ENCODE measurements at regions not wholly inside any gene's neighbourhood (a gene's known extent, or its start where the extent isn't known, plus 50 kb on each side); places are given as distances from the start of the nearest gene placed in this dataset.
"Not testable (repeated sequence)": the region's sequence is repeated elsewhere in the genome, so short reads cannot be mapped to it uniquely, and the experiment has no call there.

DNA sequence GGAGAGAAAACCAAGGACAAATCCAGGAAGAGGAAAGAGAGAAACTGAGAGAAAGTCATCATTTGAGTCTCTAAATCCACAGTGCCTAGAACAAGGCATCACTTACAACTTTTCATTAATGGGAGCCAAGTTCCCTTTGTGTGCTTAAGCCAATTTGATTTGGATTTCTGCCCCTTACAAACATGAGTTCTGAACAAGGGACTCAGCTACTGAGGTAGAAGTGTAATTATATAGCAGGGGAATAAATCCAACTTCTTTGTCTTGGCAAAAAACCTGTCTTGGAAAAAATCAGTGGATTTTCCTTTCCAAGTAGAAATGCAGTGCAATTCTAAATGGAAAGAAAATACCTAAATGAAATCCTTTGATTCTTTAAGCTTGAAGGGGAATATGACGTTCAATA, 307.2 kb upstream of the CNTN3 start:
- DNase-seq: peak; percentile 46

DNA sequence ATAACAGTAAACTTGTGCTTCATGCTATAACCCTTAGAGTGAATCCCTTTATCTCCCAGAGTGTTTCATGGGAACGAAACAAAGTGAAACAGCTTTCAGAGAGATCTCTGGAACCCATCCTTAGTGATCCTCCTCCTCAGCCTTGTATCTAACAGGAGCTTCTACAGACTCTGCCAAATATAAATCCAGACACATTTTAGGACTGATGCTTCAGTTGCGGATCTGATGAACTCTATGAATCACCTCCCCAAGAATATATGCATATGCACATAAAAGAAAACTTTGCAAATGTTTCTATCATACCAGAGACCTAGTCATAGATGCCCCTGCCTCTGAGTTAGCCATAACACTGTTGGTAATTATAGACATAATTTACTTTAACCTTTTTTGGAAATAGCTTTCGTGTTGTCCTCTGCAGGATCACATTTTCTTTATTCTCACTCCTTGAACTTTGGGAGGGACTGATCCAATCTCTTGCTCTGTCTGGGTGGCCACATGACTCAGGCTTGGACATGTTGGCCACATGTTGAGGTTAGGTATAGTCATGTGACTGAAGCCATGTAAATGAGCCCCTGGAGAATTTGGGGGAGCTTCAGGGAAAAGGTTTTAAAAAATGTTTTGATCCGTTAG, 306.4 kb upstream of the CNTN3 start:
- DNase-seq: no peak

DNA sequence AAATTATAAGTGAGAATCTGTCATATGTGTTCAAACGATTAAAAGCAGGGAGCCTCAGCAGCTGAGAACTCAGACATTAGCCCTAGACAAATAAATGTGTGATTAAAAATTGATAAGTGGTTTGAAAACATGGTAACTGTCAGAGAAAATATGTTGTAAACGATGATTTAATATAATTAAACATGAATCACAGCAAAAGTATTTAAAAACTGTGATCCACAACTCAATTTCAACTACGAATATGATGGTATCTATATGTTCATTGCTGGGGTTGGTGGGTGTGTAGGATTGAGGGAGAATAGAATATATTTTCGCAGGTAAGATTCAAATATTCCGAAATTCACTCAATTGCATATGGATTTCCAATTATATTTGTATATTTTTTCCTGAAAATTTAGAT, 302.2 kb upstream of the CNTN3 start:
- no peak for DNase-seq

DNA sequence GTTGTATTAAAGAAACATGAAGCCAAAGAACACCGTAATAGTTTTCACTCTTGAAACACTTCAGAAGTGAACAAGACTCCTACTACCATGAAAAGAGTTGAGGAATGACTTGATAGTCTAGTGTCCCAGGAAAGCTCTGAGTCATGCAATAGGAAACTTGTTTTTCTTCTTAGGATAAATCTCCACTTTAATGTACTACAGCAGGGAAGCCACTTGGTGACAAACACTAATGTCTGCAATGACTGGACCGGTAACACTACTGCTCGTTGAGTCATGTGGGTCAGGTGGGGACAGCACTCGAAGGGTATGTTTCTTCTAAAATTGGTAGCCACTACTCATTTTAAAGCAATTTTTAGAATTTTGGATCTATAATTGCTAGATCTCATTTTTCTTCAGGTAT, 291.7 kb upstream of the CNTN3 start:
- no peak for DNase-seq

DNA sequence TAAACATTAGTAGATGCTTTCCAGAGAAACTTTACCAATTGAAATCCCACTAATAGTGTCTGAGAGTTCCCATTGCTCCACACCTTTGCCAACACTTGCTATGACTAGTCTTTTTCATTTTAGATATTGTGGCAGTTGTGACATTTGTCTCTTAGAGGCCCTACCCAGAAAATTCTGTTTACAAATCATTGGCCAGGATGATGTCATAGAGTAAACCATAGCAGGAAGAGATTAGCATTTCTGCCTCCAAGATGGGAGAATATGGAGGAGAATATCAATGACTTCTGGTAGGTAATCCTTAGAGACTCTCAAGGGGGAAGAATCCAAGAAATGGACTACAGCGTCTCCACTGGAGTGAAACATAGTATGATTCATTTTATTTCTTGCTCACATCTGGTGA, 291.0 kb upstream of the CNTN3 start:
- DNase-seq: no peak

DNA sequence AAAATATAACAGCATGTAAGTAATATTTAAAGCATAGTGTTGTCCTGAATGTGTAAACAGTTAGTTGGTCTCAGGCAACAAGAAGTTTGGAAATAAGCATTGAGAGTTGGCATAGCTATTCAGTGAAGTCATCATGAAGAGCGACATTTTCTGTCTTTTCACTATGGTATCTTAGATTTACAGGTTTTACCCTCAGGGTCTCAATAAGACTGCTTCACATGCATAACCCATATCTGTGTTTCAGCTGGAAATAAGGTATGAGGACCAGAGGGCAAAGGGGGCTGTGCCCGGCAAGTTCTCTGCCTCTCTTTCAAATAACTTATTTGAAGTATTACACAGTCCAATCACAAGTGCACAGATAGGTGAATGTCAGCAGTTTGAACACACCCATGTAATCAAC, 290.2 kb upstream of the CNTN3 start:
- no peak for DNase-seq

DNA sequence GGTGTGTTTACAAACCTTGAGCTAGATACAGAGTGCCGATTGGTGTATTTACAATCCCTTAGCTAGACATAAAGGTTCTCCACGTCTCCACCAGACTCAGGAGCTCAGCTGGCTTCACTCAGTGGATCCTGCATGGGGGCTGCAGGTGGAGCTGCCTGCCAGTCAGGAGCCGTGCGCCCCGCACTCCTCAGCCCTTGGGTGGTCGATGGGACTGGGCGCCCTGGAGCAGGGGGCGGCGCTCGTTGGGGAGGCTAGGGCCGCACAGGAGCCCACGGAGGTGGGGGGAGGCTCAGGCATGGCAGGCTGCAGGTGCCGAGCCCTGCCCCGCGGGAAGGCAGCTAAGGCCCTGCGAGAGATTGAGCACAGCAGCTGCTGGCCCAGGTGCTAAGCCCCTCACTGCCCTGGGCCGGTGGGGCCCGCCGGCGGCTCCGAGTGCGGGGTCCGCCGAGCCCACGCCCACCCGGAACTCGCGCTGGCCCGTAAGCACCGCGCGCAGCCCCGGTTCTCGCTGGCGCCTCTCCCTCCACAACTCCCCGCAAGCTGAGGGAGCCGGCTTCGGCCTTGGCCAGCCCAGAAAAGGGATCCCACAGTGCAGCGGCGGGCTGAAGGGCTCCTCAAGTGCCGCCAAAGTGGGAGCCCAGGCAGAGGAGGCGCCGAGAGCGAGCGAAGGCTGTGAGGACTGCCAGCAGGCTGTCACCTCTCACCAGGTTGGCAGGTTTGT, 285.5 kb upstream of the CNTN3 start:
- not testable (repeated sequence) for DNase-seq

DNA sequence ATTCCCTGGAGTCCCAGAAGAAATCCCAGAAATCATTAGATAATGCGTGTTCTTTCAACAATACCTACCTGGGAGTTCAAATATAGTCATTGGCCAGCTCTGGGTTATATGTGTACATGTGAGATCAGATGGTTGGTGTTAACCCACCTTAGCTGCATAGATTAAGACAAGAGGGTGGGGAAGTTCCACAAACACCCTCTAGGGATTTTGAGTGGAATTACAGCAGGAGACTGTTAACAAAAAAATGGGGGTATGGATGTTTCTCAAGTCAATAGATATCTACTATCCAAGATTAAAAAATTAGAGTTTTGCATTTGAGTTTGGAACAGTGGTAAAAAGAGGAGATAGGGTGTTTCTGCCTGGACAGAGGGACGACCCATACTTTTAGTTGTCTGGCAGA, 282.5 kb upstream of the CNTN3 start:
- DNase-seq: no peak

DNA sequence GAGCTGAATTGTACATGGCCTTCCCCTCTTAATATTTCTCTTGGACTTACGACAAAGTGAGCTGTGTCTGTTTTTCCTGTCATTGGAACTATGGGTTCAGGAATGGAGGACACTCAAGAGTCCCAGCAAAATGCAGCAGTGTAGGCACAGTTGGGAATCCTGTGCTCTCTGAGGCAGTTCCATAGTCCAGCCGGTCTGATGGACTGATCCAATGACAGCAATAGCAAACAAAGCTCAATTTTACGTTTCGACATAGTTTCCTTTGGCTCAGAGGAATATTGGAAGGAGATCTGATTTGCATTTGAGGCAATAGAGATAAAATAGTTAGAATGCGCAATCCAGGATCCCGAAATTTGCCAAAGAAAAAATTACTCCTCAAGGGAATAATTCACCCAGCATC, 276.9 kb upstream of the CNTN3 start:
- no peak for DNase-seq

DNA sequence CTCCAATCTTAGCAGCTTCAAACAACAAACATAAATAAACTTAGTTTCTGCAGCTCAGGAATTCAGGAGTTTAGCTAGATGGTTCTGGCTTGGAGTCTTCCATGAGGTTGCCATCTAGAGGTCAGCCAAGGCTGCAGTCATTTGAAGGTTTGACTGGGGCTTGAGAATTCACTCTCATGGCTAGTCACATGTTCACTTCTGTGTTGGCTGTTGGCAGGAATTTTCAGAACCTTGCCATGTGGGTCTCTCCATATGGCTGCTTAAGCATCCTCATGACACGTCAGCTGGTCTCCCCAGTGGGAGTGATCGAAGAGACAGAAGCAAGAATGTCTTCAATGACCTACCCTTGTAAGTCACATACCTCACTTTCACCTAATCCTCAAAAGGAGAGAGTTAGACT, 269.2 kb upstream of the CNTN3 start:
- no peak for DNase-seq

DNA sequence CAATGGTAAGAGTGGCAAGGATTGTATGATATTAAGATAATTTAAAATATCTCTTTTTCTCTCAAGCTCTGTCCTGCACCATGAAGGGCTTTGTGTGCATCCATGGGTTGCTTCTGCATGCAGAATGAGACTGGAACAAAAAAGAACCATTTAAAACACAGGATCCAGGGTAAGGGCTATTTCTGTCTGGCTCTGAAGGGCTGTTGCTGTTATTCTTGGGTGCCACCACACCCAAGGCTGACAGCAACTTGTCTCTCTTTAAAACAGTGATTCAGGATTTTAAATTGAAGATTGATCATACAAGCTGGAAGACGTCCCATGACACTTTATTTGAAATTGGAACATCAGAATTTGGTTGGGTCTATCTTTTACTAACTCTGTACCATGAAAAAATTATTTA, 268.8 kb upstream of the CNTN3 start:
- no peak for DNase-seq

DNA sequence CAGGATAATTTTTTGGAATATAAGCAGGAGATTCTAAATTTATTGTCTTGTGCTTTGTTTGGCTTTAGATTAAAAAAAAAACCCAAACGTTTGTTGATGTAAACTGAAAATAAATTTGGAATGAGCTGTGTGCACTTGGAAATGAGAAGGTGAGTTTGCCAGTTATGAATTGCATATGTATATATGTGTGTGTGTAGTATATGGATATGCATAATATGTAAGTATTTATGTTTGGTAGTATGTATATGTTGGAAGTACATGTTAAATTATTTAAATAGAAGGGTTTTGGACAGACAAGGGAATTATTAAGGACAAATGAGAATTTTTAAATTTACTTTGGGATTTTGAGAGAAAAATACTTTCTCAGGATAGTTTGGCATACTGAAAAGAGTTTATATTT, 265.8 kb upstream of the CNTN3 start:
- DNase-seq: no peak

DNA sequence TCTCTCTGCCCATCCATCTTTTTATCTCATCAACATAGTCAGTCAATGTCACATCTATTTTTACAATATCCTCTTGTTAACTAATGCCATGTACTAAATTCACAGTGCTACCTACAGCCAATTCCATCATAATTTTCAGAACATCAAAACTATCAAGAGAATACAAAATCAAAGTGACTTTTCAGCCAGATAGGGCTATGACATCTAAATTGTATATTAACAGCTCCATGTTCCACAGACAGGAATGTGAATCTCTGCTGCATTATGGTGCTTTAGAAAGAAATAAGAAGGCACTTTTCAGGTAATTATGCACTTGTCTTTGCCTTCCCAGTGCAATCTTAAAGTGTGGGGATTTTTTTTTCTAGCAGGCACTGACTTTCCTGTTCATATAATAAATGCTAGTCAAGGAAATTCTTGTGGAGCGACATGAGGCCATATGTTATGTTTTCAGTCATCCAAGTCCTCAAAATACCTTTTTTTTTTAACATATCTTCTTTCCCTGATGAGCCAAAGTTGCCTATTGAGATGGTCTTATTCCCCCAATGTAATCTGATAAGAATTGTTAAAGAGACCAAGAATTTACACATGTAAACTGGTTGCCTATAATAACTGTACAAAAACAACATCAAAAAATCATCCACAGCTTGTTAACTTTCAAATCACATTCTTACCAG, 252.0 kb upstream of the CNTN3 start:
- no peak for DNase-seq

DNA sequence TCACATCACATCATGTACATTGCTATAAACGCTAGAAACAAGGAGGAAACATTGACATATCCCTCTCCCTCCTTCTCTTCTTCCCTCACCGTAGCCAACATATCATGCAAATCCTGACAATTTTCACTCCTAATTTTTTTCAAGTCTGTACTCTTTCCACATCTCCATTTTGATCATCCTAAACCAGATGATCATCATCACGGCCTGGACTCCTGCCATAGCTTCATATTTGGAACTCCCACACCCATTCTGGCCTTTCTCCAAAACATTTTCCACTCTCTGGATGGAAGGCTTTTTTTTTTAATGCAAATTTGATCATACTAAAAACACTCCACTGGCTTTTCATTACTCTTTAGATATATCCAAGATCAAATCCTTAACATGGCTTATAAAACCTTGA, 248.0 kb upstream of the CNTN3 start:
- peak; percentile 32 for DNase-seq

DNA sequence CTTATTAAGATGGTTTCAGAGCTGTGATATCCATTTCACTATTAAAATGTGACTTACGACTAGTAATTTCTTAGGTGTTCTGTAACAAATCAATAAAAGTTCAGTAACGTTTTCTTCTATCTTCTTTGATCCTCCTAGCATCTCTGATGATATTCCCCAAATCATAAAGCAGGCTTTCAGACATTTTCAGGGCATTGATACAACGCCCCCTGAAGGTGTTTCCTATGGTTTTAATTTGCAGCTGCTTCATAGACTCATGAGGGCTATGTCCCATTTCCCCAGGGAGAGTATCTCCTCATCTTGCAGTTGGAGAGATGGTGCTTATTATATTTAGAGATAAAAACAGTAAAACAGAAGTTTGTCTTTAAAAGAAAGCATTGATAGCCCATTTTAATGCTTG, 246.8 kb upstream of the CNTN3 start:
- DNase-seq: no peak

DNA sequence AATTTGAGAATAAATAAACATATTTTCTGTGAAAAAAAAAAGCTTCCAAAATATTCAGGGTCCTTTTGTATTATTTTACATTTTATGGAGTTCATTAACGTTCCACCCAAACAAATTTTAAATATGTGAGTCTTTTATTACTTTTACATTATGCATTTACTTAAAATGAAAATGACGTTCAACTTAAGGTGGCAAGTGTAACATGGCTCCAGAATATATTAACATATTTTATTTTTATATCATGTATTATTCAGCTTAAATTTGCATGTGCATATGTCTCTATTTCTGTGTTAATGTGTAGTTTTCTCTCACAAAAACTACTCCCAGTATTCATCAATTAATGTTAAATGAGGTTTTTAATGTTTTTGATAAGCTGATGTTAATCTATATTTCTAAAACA, 243.6 kb upstream of the CNTN3 start:
- DNase-seq: no peak

DNA sequence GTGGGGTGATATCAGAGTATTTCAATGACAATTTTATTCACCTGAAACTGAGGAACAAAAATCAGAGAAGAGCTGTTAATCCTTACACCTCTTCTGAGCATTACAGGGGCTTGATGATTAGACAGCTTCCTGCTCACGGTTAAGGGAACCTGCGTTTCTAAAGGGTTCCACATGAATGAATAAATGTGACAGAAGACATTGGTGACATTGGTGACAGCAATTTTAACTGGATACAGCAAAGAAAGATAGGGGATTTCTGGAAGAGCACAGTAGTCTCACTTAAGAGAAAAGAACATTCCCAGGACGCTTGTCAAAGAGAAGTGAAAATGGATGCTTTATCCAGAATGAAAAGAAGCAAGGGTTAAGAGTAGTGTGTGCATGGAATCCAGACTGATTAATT, 235.9 kb upstream of the CNTN3 start:
- DNase-seq: no peak

DNA sequence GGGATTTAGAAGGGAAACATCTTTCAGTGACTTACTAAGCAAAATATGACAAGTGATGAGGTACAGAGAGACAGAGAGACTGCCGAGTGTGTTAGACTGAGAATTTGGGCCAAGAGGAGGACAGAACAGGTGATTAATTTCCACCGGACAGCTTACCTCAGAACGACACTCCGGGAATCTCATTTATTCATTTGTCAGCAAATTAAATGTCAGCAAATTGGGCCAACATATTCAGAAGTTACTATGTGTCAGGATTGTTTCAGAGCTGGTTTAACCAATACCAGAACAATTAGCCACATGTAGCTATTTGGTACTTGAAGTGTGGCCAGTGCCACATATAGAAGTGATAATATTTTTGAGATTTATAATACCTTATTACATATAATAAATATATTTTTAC, 232.6 kb upstream of the CNTN3 start:
- DNase-seq: no peak

DNA sequence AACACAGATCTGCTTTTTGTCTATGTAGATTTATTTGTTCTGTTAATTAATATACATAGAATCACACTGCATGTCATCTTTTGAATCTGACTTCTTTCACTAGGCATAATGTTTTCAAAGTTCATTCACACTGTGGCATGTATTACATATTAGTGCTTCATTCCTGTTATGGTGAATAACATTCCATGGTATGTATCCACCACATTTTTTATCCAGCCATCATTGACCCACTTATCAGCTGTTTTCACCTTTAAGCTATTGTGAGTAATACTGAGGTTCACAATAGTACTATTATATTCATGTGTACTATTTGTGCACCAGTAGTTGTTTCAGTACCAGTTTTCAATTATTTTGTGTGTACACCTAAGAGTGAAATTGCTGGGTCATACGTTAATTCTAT, 230.6 kb upstream of the CNTN3 start:
- DNase-seq: no peak

DNA sequence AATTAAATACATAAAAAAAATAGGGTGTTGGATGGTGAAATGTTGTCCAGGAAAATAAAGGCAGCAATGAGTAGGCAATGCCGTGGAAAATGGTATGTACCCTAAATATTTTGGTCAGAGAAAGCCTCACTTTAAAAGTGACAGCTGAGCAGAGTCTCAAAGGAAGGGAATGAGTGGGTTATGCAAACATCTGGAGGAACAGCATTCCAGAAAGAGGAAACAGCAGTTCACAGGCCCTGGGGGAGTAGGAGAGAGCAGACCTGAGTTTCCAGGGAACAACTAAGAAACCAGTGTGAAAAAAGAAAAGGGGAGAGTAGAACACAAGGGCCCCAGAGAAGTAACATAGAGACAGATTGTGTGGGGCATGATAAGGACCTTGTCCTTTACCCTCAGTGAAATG, 230.0 kb upstream of the CNTN3 start:
- no peak for DNase-seq

DNA sequence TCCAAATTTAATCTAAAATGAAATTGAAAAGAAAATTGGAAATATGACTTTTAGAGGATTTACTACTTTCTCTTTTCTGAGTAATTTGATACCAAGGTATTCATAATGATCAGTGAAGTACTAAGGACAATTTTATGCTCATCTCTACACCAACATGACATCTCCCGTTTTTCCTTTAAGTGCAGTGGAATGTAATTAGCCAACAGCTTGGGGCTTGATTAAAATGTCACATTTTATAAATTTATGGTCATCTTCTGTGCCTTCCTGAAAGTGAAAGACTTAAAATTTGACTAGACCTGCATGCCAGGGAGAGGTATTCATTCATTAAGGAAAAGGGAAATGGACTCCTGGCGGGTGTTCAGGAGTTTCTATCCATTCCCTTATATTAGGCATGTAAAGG, 228.2 kb upstream of the CNTN3 start:
- DNase-seq: no peak

DNA sequence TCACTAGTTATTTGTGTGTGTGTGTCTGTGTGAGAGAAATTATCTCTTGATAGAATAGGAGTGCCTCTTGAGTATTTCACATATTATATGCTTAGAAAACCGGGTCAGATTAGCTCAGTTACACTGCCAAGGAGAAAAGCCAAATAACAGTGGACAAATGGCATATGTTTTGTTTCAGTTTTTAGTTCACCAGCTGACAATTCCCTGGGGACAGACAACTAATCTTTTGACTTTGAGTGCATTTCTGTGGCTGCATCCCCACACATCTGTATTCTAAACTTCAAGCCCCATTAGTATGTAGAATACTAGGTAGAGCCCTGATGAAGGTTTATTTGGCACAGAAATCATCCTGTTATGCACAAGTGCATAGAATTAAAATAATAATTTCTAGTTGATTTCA, 227.7 kb upstream of the CNTN3 start:
- DNase-seq: peak; percentile 6

DNA sequence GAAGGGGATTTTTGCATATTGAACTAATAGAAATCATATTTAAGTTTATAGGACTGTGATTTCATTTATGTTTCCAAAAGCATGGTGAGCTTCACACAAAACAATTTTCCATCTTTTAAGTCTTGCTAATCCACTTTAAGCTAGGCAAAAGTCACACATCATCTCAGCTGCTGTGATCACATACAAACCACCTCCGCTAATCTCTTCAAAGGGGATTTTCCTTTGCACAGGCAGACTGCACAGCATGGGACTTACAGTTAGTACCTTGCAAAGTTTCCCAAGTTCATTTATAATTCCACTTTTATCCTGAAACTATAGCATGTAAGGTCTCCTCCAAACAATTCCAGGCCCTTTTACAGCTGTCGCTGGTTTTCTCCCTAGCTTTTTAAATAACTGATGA, 225.1 kb upstream of the CNTN3 start:
- DNase-seq: peak; percentile 11

DNA sequence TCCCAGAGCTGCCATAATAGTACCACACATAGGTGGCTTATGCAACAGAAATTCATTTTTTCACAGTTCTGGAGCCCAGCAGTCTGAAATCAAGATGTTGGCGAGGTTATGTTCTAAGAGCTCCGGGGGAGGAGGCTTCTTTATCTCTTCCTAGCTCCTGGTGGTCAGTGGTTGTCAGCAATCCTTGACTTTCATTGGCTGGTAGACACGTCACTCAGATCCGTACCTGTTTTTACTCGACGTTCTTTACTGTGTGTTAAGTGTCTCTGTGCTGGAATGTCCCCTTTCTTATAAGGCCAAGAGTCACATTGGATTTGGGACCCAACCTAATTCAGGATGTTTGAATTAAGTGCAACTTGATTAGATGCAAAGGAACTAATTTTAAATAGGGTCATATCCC, 218.5 kb upstream of the CNTN3 start:
- no peak for DNase-seq

Data from hindlimb muscle (tissue), 1 donor.